Loucy (cell line): ENCODE measurements at regions not wholly inside any gene's neighbourhood (a gene's known extent, or its start where the extent isn't known, plus 50 kb on each side); places are given as distances from the start of the nearest gene placed in this dataset.

Experiments
- EZH2phosphoT487 ChIP-seq: fragments of 200-600 bp; IDR thresholded peaks from 2 replicates; pipeline ENCODE4 v1.6.1; 2018; ENCODE audit warnings: antibody characterized with exemption, mild to moderate bottlenecking, moderate library complexity, borderline replicate concordance
- TF ChIP-seq, protein P1 (sequence below): fragments of 200-600 bp; sonication (generic); conservative IDR thresholded peaks from 2 replicates; pipeline ENCODE4 v1.5.1; 2014; ENCODE audit warnings: mild to moderate bottlenecking, antibody characterized with exemption, low read length

GRCh38 chr14:101233021-101233366, 328.3 kb upstream of the DIO3 start:
- TF ChIP-seq, protein P1, sequence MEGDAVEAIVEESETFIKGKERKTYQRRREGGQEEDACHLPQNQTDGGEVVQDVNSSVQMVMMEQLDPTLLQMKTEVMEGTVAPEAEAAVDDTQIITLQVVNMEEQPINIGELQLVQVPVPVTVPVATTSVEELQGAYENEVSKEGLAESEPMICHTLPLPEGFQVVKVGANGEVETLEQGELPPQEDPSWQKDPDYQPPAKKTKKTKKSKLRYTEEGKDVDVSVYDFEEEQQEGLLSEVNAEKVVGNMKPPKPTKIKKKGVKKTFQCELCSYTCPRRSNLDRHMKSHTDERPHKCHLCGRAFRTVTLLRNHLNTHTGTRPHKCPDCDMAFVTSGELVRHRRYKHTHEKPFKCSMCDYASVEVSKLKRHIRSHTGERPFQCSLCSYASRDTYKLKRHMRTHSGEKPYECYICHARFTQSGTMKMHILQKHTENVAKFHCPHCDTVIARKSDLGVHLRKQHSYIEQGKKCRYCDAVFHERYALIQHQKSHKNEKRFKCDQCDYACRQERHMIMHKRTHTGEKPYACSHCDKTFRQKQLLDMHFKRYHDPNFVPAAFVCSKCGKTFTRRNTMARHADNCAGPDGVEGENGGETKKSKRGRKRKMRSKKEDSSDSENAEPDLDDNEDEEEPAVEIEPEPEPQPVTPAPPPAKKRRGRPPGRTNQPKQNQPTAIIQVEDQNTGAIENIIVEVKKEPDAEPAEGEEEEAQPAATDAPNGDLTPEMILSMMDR = no peak
- TF ChIP-seq EZH2phosphoT487 = no peak
